ENCODE measurements at regions not wholly inside any gene's neighbourhood (a gene's known extent, or its start where the extent isn't known, plus 50 kb on each side); places are given as distances from the start of the nearest gene placed in this dataset.
"Not testable (repeated sequence)": the region's sequence is repeated elsewhere in the genome, so short reads cannot be mapped to it uniquely, and the experiment has no call there.

GRCh38 chr4:22630161-22630975, 62.4 kb upstream of the GBA3 start:
- DNase-seq: not testable (repeated sequence)

GRCh38 chr4:22631167-22631566, 61.6 kb upstream of the GBA3 start:
- DNase-seq: not testable (repeated sequence)

GRCh38 chr4:22634541-22635181, 58.1 kb upstream of the GBA3 start:
- no peak for DNase-seq

GRCh38 chr4:22635182-22635549, 57.6 kb upstream of the GBA3 start:
- not testable (repeated sequence) for DNase-seq

- no peak for DNase-seq
These were observed 57.0 kb upstream of the GBA3 start for GRCh38 chr4:22635692-22636091.

- no peak for DNase-seq
These were observed 55.4 kb upstream of the GBA3 start for GRCh38 chr4:22637306-22637705.
